GM18517 (cell line): ENCODE measurements at regions not wholly inside any gene's neighbourhood (a gene's known extent, or its start where the extent isn't known, plus 50 kb on each side); places are given as distances from the start of the nearest gene placed in this dataset.

Experiments
- ATAC-seq: cut with Tn5 transposase; IDR thresholded peaks from one replicate; pipeline ENCODE4 v1.9.1; 2021; ENCODE audit warnings: mild to moderate bottlenecking, moderate library complexity; ENCODE audit not compliant: unreplicated experiment

GRCh38 chr17:74148901-74149596 lies 54.4 kb upstream of the RPL38 start:
- no peak for ATAC-seq

GRCh38 chr17:74149597-74150427 lies 53.7 kb upstream of the RPL38 start:
- no peak for ATAC-seq

- no peak for ATAC-seq
Measured at GRCh38 chr17:74150428-74151025, 53.0 kb upstream of the RPL38 start.

GRCh38 chr17:74151551-74152315 lies 51.7 kb upstream of the RPL38 start:
- no peak for ATAC-seq

- no peak for ATAC-seq
Measured at GRCh38 chr17:74152591-74153455, 50.7 kb upstream of the RPL38 start.

- no peak for ATAC-seq
Measured at GRCh38 chr17:74153456-74153810, 50.0 kb upstream of the RPL38 start.
